ENCODE measurements at regions not wholly inside any gene's neighbourhood (a gene's known extent, or its start where the extent isn't known, plus 50 kb on each side); places are given as distances from the start of the nearest gene placed in this dataset.

GRCh38 chr7:33781167-33781566 lies 124.2 kb upstream of the BMPER start:
- Mint-ChIP-seq H3K27ac (ENCODE audit: unreplicated experiment) (no peak overlapping the region), H3K4me3 (ENCODE audit: unreplicated experiment) (no peak overlapping the region), H3K4me1 (ENCODE audit: unreplicated experiment) (no peaks in the 10 kb centered on the region), H3K9me3 (ENCODE audit: unreplicated experiment) (peaks cover 9% of the 10 kb centered on the region), H3K36me3 (ENCODE audit: unreplicated experiment) (peaks cover 2% of the 10 kb centered on the region), H3K27me3 (ENCODE audit: unreplicated experiment) (no peaks in the 10 kb centered on the region)
- no peak for TF ChIP-seq CTCF (IDR thresholded peaks at IDR 0.05)
- DNase-seq (ENCODE audit: extremely low spot score, unreplicated experiment): no peak

GRCh38 chr7:33781796-33782195 lies 123.5 kb upstream of the BMPER start:
- Mint-ChIP-seq H3K4me3 (ENCODE audit: unreplicated experiment) (no peak overlapping the region), H3K27me3 (ENCODE audit: unreplicated experiment) (no peaks in the 10 kb centered on the region), H3K36me3 (ENCODE audit: unreplicated experiment) (peaks cover 2% of the 10 kb centered on the region), H3K27ac (ENCODE audit: unreplicated experiment) (no peak overlapping the region), H3K4me1 (ENCODE audit: unreplicated experiment) (no peaks in the 10 kb centered on the region), H3K9me3 (ENCODE audit: unreplicated experiment) (peaks cover 9% of the 10 kb centered on the region)
- DNase-seq (ENCODE audit: extremely low spot score, unreplicated experiment): no peak
- no peak for TF ChIP-seq CTCF (IDR thresholded peaks at IDR 0.05)

GRCh38 chr7:33784000-33784399 lies 121.3 kb upstream of the BMPER start:
- TF ChIP-seq CTCF (IDR thresholded peaks at IDR 0.05): no peak
- no peak overlapping the region for H3K27ac Mint-ChIP-seq (ENCODE audit: unreplicated experiment)
- no peaks in the 10 kb centered on the region for H3K27me3 Mint-ChIP-seq (ENCODE audit: unreplicated experiment)
- H3K36me3 Mint-ChIP-seq (ENCODE audit: unreplicated experiment): peaks cover 2% of the 10 kb centered on the region
- no peaks in the 10 kb centered on the region for H3K4me1 Mint-ChIP-seq (ENCODE audit: unreplicated experiment)
- peaks cover 9% of the 10 kb centered on the region for H3K9me3 Mint-ChIP-seq (ENCODE audit: unreplicated experiment)
- DNase-seq (ENCODE audit: extremely low spot score, unreplicated experiment): no peak
- H3K4me3 Mint-ChIP-seq (ENCODE audit: unreplicated experiment): no peak overlapping the region

- H3K27me3 Mint-ChIP-seq (ENCODE audit: unreplicated experiment): no peaks in the 10 kb centered on the region
- DNase-seq (ENCODE audit: extremely low spot score, unreplicated experiment): no peak
- no peaks in the 10 kb centered on the region for H3K9me3 Mint-ChIP-seq (ENCODE audit: unreplicated experiment)
- no peak for TF ChIP-seq CTCF (IDR thresholded peaks at IDR 0.05)
- no peaks in the 10 kb centered on the region for H3K4me1 Mint-ChIP-seq (ENCODE audit: unreplicated experiment)
- no peak overlapping the region for H3K4me3 Mint-ChIP-seq (ENCODE audit: unreplicated experiment)
- H3K36me3 Mint-ChIP-seq (ENCODE audit: unreplicated experiment): no peaks in the 10 kb centered on the region
- H3K27ac Mint-ChIP-seq (ENCODE audit: unreplicated experiment): no peak overlapping the region
These were observed 116.8 kb upstream of the BMPER start for GRCh38 chr7:33788531-33788930.

GRCh38 chr7:33789871-33790630 lies 115.3 kb upstream of the BMPER start:
- DNase-seq (ENCODE audit: extremely low spot score, unreplicated experiment): no peak
- no peaks in the 10 kb centered on the region for H3K4me1 Mint-ChIP-seq (ENCODE audit: unreplicated experiment)
- H3K9me3 Mint-ChIP-seq (ENCODE audit: unreplicated experiment): no peaks in the 10 kb centered on the region
- no peaks in the 10 kb centered on the region for H3K36me3 Mint-ChIP-seq (ENCODE audit: unreplicated experiment)
- TF ChIP-seq CTCF (IDR thresholded peaks at IDR 0.05): no peak
- no peak overlapping the region for H3K27ac Mint-ChIP-seq (ENCODE audit: unreplicated experiment)
- no peak overlapping the region for H3K4me3 Mint-ChIP-seq (ENCODE audit: unreplicated experiment)
- H3K27me3 Mint-ChIP-seq (ENCODE audit: unreplicated experiment): no peaks in the 10 kb centered on the region
